ENCODE measurements at regions not wholly inside any gene's neighbourhood (a gene's known extent, or its start where the extent isn't known, plus 50 kb on each side); places are given as distances from the start of the nearest gene placed in this dataset.

DNA sequence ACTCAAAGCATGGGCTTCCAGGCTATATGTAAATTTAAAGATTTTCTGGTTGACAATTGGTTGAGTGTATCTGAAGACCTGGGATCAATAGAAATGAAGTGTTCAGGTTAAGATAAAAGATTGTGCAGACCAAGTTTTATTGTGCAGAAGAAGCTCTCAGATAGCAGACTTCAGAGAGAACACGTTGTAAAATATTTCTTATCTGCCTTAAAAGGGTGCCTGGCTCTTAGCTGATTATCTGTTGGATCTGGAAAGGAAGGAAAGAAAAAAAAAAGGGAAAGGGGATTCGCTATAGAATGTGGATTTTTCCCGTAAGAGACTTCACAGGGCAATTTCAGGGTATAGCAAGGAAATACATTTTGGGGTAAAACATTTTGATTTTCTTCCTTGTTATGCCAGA lies 523.2 kb downstream of the EDEM1 start:
- no peak for TF ChIP-seq GATA3 (IDR thresholded peaks at IDR 0.05; ENCODE audit: low read depth, low read length)
- TF ChIP-seq GATA2 (IDR thresholded peaks at IDR 0.05; ENCODE audit: low read depth, low read length) = no peak
